ENCODE measurements at regions not wholly inside any gene's neighbourhood (a gene's known extent, or its start where the extent isn't known, plus 50 kb on each side); places are given as distances from the start of the nearest gene placed in this dataset.
"Not testable (repeated sequence)": the region's sequence is repeated elsewhere in the genome, so short reads cannot be mapped to it uniquely, and the experiment has no call there.

DNA sequence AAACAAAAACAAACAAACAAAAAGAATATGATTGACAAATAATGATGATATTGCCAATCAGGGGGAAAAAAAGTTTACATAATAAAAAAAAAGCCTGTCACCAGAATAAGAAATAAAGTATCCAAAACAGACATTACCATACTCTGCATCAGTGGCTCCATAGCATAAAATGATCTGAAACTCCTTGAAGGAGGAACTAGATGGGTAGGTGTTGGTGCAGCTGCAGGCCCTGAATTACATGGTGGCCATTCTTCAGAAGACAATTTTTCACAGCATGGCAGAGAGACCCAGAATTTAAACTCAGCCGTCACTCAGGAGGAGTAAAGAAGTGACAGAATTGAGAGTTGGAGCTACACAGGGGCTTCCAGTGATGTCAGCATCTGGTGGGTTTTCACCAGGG, 60.2 kb downstream of the GLUL start:
- ChIA-PET CTCF (no interaction called here), POLR2A (no interaction called here)
- TF ChIP-seq, protein P1, sequence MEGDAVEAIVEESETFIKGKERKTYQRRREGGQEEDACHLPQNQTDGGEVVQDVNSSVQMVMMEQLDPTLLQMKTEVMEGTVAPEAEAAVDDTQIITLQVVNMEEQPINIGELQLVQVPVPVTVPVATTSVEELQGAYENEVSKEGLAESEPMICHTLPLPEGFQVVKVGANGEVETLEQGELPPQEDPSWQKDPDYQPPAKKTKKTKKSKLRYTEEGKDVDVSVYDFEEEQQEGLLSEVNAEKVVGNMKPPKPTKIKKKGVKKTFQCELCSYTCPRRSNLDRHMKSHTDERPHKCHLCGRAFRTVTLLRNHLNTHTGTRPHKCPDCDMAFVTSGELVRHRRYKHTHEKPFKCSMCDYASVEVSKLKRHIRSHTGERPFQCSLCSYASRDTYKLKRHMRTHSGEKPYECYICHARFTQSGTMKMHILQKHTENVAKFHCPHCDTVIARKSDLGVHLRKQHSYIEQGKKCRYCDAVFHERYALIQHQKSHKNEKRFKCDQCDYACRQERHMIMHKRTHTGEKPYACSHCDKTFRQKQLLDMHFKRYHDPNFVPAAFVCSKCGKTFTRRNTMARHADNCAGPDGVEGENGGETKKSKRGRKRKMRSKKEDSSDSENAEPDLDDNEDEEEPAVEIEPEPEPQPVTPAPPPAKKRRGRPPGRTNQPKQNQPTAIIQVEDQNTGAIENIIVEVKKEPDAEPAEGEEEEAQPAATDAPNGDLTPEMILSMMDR (IDR thresholded peaks at IDR 0.05; ENCODE audit: control extremely low read depth, extremely low read depth, low read depth, missing control alignments): no peak
- peak; percentile 24 for DNase-seq (ENCODE audit: extremely low spot score)

DNA sequence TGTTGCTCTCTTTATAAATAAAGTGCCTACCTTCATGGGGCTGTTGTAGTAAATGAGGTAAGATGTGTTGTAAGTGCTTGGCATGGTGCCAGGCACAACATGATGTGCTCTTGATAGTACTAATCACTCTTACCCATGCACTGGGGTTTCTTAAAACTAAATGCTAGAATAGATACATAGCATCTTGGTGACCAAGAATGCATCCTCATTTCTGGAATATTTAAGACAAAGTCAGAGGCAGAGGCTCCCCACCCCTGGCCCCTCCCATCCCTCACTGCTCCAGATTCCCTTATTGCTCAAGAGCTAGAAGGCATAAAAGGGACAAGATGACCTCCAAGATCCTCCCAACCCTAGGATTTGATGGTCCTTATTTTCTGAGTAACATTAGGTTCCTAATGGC, 61.3 kb downstream of the GLUL start:
- ChIA-PET POLR2A (no interaction called here), CTCF (no interaction called here)
- TF ChIP-seq, protein P1 (IDR thresholded peaks at IDR 0.05; ENCODE audit: control extremely low read depth, extremely low read depth, low read depth, missing control alignments): no peak
- DNase-seq (ENCODE audit: extremely low spot score): no peak

DNA sequence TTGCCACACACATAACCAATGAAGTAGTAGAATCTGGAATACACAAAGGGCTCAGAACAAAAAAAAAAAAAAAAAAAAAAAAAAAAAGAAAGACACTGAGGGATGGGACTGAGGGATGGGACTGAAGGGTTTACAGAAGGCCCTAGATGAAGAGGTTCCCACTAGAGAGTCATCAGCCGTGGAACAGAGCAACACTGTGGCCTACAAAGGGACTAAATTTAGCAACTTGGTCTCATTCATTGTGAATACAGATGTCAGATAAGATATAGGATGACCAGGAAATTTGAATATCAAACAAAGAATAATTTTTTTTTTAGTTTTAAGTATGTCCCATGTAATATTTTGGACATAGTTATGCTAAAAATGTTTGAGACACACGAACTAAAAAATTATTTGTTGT, 62.1 kb downstream of the GLUL start:
- ChIA-PET CTCF (no interaction called here), POLR2A (no interaction called here)
- DNase-seq (ENCODE audit: extremely low spot score): no peak
- TF ChIP-seq, protein P1 (IDR thresholded peaks at IDR 0.05; ENCODE audit: control extremely low read depth, extremely low read depth, low read depth, missing control alignments): no peak

DNA sequence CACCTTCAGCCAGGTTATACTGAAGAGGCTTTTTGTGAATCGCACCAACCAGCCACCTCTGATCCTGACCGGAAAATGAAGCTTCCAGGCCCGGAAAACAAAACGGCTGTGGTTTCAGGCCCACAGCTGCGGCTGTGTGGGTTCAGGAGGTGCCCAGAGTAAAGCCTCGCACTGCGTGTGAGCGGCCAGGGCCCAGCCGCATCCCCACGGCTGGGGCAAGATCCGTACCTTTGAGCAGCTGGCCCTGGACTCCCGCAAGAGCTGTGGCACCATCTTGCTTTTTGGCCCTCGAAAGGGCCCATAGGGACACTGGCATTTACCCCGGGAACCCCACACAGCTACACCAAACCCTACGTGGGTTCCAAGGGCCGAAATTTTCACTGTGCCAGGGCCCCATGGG, 63.0 kb downstream of the GLUL start:
- ChIA-PET POLR2A (no interaction called here), CTCF (no interaction called here)
- DNase-seq (ENCODE audit: extremely low spot score): no peak
- TF ChIP-seq, protein P1 (IDR thresholded peaks at IDR 0.05; ENCODE audit: control extremely low read depth, extremely low read depth, low read depth, missing control alignments): no peak

DNA sequence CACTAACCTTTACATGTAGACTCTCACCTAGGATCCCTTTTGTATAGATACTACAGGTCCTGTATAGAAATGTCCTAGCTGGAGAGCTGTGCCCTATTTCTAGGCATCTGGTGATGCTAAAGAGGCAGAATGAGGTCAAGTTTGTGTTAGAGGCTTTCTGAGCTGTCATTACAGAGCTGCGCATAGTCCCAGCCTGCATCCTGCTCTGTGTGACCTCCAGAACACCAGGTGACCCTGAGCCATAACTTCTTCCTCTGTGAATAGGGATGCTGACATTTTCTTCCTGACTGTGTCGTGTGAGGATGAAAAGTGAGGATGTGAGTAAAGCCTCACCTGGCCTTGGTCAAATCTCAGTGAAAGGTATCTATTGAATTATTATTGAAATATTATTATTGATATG, 66.3 kb downstream of the GLUL start:
- DNase-seq (ENCODE audit: extremely low spot score): no peak
- TF ChIP-seq, protein P1 (IDR thresholded peaks at IDR 0.05; ENCODE audit: control extremely low read depth, extremely low read depth, low read depth, missing control alignments): no peak
- CTCF ChIA-PET: interaction anchor here (1.4 kb wide), 1 partner anchor 15 kb away, joined by 3 read pairs; no protein-coding TSS in a partner anchor
- POLR2A ChIA-PET: no interaction called here

DNA sequence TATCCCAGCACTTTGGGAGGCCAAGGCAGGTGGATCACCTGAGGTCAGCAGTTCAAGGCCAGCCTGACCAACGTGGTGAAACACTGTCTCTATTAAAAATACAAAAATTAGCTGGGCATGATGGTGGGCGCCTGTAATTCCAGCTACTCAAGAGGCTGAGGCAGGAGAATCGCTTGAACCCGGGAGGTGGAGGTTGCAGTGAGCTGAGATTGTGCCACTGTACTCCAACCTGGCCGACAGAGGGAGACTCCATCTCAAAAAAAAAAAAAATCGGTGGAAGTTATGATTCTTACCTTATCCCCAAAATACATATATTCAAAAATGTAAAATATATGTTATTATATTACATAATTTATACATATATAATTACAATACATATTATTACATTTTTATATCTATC, 70.1 kb downstream of the GLUL start:
- POLR2A ChIA-PET; DNase-seq (ENCODE audit: extremely low spot score): not testable (repeated sequence)
- CTCF ChIA-PET: interaction anchor here (1.0 to 1.4 kb wide), 3 partner anchors 10 to 237 kb away, joined by 3 read pairs; no protein-coding TSS in a partner anchor

DNA sequence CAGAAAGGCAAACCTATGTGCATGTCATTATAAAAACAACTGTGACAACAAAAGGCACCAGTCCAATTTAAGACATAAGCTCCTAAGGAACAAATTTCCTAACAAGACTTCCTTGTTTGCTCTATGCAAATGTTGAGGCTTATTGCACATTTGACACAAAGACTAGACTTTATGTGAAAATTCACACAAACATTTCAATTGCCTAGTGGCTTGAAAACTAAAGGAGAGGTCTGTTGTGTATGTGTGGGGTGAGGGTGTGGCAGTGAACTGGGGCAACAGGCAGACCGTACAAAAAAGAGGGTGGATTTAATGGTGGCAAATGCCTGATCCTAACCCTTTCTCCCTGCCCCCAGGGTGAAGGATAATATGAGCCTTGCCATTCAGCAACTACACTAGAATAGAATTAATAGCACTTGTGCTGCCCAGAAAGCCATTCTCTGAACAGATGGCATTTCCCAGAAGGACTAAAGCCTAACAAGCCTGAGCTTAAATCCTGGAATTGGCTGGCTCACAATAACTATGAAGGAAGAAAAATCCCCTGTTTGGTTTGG, 73.9 kb downstream of the GLUL start:
- POLR2A ChIA-PET: no interaction called here
- CTCF ChIA-PET: no interaction called here
- DNase-seq (ENCODE audit: extremely low spot score): no peak
- TF ChIP-seq, protein P1 (IDR thresholded peaks at IDR 0.05; ENCODE audit: control extremely low read depth, extremely low read depth, low read depth, missing control alignments): no peak

DNA sequence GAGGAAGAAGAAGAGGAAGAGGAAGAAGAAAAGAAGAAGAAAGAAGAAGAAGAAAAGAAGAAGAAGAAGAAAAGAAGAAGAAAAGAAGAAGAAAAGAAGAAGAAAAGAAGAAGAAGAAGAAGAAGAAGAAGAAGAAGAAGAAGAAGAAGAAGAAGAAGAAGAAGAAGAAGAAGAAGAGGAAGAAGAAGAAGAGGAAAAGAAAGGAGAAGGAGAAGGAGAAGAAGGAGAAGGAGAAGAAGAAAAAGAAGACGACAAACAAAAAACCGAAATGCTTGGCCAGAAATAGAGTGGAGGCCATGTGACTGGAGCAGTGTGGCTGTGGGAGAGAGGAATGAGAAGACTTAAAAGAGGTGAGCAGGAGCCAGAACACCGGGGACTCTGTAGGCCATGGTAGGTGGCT, 75.1 kb downstream of the GLUL start:
- POLR2A ChIA-PET; DNase-seq (ENCODE audit: extremely low spot score); CTCF ChIA-PET: not testable (repeated sequence)

Measured in GM10248 (cell line).